ENCODE measurements at regions not wholly inside any gene's neighbourhood (a gene's known extent, or its start where the extent isn't known, plus 50 kb on each side); places are given as distances from the start of the nearest gene placed in this dataset.

DNA sequence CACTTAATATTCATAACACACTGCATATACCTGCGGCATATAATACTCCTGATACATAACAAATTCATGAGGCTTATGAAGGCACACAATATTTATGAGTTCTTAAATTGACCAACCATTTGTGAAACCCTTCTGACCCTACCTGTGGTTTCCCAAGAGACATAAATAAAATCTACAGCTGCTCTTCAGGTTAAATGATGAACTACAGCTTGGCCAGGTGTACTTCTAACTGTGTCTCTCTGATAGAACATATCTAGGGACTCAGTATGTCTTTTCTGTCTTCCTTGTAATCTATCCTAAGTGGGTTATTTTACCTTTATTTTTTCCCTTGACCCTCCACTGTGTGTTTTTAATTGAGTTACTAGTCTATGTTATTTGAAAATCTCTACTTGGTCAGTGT, 189.9 kb upstream of the UFM1 start:
- WGBS, 2 experiments (ENCODE audit: low coverage in 1 of 2, low lambda C conversion rate in 2 of 2, missing lambda C conversion rate in 2 of 2): 94 to 96% methylated on average over 1 of the region's 1 CpG
- H3K27me3 ChIP-seq (replicated peaks; ENCODE audit: insufficient read depth): no peaks in the 10 kb centered on the region

DNA sequence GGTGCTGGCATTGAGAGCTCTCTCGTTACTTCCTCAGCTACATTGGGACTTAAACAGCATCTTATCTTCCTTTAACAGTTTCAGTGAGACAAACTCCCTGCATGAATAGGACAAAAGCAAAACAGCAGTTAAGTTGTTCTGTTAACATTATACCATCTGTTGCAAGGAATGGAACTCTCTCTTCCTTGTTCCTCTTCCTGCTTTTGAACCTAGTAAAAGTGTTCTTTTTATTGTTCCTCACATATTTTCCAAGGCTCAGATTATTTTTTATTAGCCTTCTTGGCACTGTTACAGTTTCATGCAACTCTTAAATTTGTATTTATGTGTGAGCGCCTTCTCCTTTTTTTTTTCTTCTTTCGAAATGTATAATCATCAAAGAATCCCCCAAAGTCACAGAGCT, 202.6 kb upstream of the UFM1 start:
- TF ChIP-seq EZH2phosphoT487 (IDR thresholded peaks at IDR 0.05; ENCODE audit: insufficient read depth, low read depth): no peak
- no peak for TF ChIP-seq EZH2 (IDR thresholded peaks at IDR 0.05; ENCODE audit: insufficient read depth, poor library complexity, severe bottlenecking)
- in situ Hi-C loops (cut with MboI): no loop called here

More for the DNA sequence above, 189.9 kb upstream of the UFM1 start:
- Histone ChIP-seq H3K4me3 (no peak overlapping the region), H2AFZ (no peak overlapping the region), H4K20me1 (ENCODE audit: insufficient read depth) (no peaks in the 10 kb centered on the region), H3K36me3 (ENCODE audit: low read depth) (no peaks in the 10 kb centered on the region), H3K9me2 (ENCODE audit: insufficient read depth) (no peaks in the 10 kb centered on the region), H3K9me3 (ENCODE audit: low read depth) (no peaks in the 10 kb centered on the region), H3K4me2 (ENCODE audit: unreplicated experiment) (no peak overlapping the region), H3F3A (ENCODE audit: insufficient read depth) (no peaks in the 10 kb centered on the region), H3K4me1 (ENCODE audit: insufficient read depth) (no peaks in the 10 kb centered on the region), H3K9ac (no peak overlapping the region), H3K79me2 (ENCODE audit: insufficient read depth) (no peaks in the 10 kb centered on the region), H3K27ac (no peak overlapping the region)
- DNase-seq: no peak
- TF ChIP-seq EZH2phosphoT487 (IDR thresholded peaks at IDR 0.05; ENCODE audit: insufficient read depth, low read depth) (no peak), EZH2 (IDR thresholded peaks at IDR 0.05; ENCODE audit: insufficient read depth, poor library complexity, severe bottlenecking) (no peak)
- in situ Hi-C loops (cut with MboI): no loop called here

DNA sequence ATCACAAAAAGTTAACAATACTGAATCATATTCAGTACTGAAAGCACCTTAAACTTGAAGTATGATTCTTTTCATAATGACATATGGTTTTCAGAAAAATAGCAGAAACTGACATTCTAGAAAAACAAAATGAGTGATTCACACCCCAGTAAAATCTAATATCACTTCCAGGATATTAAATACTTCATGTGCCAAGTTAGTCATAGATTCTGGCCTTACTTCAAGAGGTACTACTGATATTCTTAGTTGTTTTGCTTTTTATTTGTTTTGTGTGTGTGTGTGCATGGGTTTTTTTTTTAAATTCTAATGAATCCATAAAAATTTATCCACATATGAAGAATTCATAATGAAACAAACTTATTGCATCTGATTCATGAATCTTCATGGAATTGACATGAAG, 207.9 kb upstream of the UFM1 start:
- in situ Hi-C loops (cut with MboI): no loop called here

More for the DNA sequence above, 202.6 kb upstream of the UFM1 start:
- H3K9me3 ChIP-seq (ENCODE audit: low read depth): no peaks in the 10 kb centered on the region
- no peaks in the 10 kb centered on the region for H3K9me2 ChIP-seq (ENCODE audit: insufficient read depth)
- H3F3A ChIP-seq (ENCODE audit: insufficient read depth): no peaks in the 10 kb centered on the region
- no peak overlapping the region for H3K4me3 ChIP-seq
- H3K4me1 ChIP-seq (ENCODE audit: insufficient read depth): peaks cover under 1% of the 10 kb centered on the region; the same call in 1 of the 2 replicates
- H3K4me2 ChIP-seq (ENCODE audit: unreplicated experiment): no peak overlapping the region
- H2AFZ ChIP-seq: no peak overlapping the region
- no peak overlapping the region for H3K27ac ChIP-seq
- 75 to 86% methylated on average over 3 of the region's 3 CpGs for WGBS, 2 experiments (ENCODE audit: low coverage in 1 of 2, low lambda C conversion rate in 2 of 2, missing lambda C conversion rate in 2 of 2)
- H4K20me1 ChIP-seq (ENCODE audit: insufficient read depth): no peaks in the 10 kb centered on the region
- H3K27me3 ChIP-seq (replicated peaks; ENCODE audit: insufficient read depth): no peaks in the 10 kb centered on the region
- H3K36me3 ChIP-seq (ENCODE audit: low read depth): no peaks in the 10 kb centered on the region
- DNase-seq: no peak
- no peaks in the 10 kb centered on the region for H3K79me2 ChIP-seq (ENCODE audit: insufficient read depth)
- no peak overlapping the region for H3K9ac ChIP-seq

DNA sequence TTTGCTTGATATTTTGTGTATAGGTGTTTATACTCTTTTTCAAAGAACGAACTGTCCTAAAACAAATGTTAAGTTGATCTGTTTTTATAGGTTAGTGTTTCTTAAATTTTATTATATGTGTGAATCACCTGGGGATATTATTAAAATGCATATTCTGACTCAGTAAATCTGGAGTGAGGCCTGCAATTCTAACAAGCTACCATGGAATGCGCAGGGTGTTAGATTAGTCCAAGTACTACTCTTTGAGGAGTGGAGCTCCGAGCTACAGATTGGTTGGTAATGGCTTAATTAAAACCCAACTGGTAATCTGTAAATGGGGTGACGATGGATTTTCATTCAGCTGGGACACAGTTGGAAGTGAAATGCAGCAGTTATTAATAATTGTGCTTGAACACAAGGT, 214.1 kb upstream of the UFM1 start:
- Histone ChIP-seq H3K4me1 (ENCODE audit: insufficient read depth) (no peaks in the 10 kb centered on the region), H3K27ac (no peak overlapping the region), H3K4me3 (no peak overlapping the region), H3K79me2 (ENCODE audit: insufficient read depth) (no peaks in the 10 kb centered on the region), H3K9me3 (ENCODE audit: low read depth) (no peaks in the 10 kb centered on the region), H3K9ac (no peak overlapping the region), H3F3A (ENCODE audit: insufficient read depth) (no peaks in the 10 kb centered on the region), H4K20me1 (ENCODE audit: insufficient read depth) (no peaks in the 10 kb centered on the region), H3K27me3 (replicated peaks; ENCODE audit: insufficient read depth) (no peaks in the 10 kb centered on the region), H3K36me3 (ENCODE audit: low read depth) (no peaks in the 10 kb centered on the region), H3K4me2 (ENCODE audit: unreplicated experiment) (no peak overlapping the region), H3K9me2 (ENCODE audit: insufficient read depth) (no peaks in the 10 kb centered on the region), H2AFZ (no peak overlapping the region)
- 81 to 84% methylated on average over 4 of the region's 4 CpGs for WGBS, 2 experiments (ENCODE audit: low coverage in 1 of 2, low lambda C conversion rate in 2 of 2, missing lambda C conversion rate in 2 of 2)
- DNase-seq: no peak
- TF ChIP-seq EZH2phosphoT487 (IDR thresholded peaks at IDR 0.05; ENCODE audit: insufficient read depth, low read depth): no peak
- TF ChIP-seq EZH2 (IDR thresholded peaks at IDR 0.05; ENCODE audit: insufficient read depth, poor library complexity, severe bottlenecking): no peak
- in situ Hi-C loops (cut with MboI): no loop called here

More for the DNA sequence above, 207.9 kb upstream of the UFM1 start:
- TF ChIP-seq EZH2 (IDR thresholded peaks at IDR 0.05; ENCODE audit: insufficient read depth, poor library complexity, severe bottlenecking): no peak
- no peak for TF ChIP-seq EZH2phosphoT487 (IDR thresholded peaks at IDR 0.05; ENCODE audit: insufficient read depth, low read depth)
- H3K4me1 ChIP-seq (ENCODE audit: insufficient read depth): peaks cover 7% of the 10 kb centered on the region; the same call in 1 of the 2 replicates
- no peak overlapping the region for H3K4me2 ChIP-seq (ENCODE audit: unreplicated experiment)
- no peaks in the 10 kb centered on the region for H3K79me2 ChIP-seq (ENCODE audit: insufficient read depth)
- no peaks in the 10 kb centered on the region for H3K27me3 ChIP-seq (replicated peaks; ENCODE audit: insufficient read depth)
- H2AFZ ChIP-seq: no peak overlapping the region
- no peaks in the 10 kb centered on the region for H4K20me1 ChIP-seq (ENCODE audit: insufficient read depth)
- H3K27ac ChIP-seq: no peak overlapping the region
- no peak overlapping the region for H3K4me3 ChIP-seq
- no peaks in the 10 kb centered on the region for H3K9me3 ChIP-seq (ENCODE audit: low read depth)
- no peaks in the 10 kb centered on the region for H3F3A ChIP-seq (ENCODE audit: insufficient read depth)
- no peak overlapping the region for H3K9ac ChIP-seq
- peak; percentile 46 for DNase-seq
- H3K36me3 ChIP-seq (ENCODE audit: low read depth): no peaks in the 10 kb centered on the region
- H3K9me2 ChIP-seq (ENCODE audit: insufficient read depth): no peaks in the 10 kb centered on the region

DNA sequence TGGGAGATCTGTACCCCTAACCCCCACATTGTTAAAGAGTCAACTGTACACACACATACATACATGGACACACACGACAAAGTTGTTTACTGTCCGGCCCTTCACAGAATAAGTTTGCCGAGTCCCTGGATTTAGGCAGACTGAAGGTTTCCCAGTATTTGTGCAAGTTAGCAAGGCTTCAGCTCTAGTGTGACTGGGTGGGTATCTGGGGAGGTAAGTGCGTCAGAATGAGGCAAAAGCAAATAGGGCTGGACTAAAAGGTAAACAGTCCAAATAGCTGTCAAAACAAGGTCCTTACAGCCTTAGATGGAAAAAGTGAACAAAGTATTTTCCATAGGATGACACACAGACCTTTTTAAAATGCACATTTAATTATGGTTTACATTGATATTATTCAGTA, 228.4 kb upstream of the UFM1 start:
- DNase-seq: no peak
- H3K27me3 ChIP-seq (replicated peaks; ENCODE audit: insufficient read depth): no peaks in the 10 kb centered on the region
- no peak overlapping the region for H2AFZ ChIP-seq
- WGBS, 2 experiments (ENCODE audit: low coverage in 1 of 2, low lambda C conversion rate in 2 of 2, missing lambda C conversion rate in 2 of 2): 93% methylated on average over 4 of the region's 4 CpGs
- H3K9ac ChIP-seq: no peak overlapping the region
- H3K9me2 ChIP-seq (ENCODE audit: insufficient read depth): no peaks in the 10 kb centered on the region
- no peaks in the 10 kb centered on the region for H3K36me3 ChIP-seq (ENCODE audit: low read depth)
- TF ChIP-seq EZH2phosphoT487 (IDR thresholded peaks at IDR 0.05; ENCODE audit: insufficient read depth, low read depth): no peak
- no peak for TF ChIP-seq EZH2 (IDR thresholded peaks at IDR 0.05; ENCODE audit: insufficient read depth, poor library complexity, severe bottlenecking)
- H4K20me1 ChIP-seq (ENCODE audit: insufficient read depth): no peaks in the 10 kb centered on the region
- no peaks in the 10 kb centered on the region for H3F3A ChIP-seq (ENCODE audit: insufficient read depth)
- H3K9me3 ChIP-seq (ENCODE audit: low read depth): no peaks in the 10 kb centered on the region
- no peaks in the 10 kb centered on the region for H3K79me2 ChIP-seq (ENCODE audit: insufficient read depth)
- H3K27ac ChIP-seq: no peak overlapping the region
- H3K4me2 ChIP-seq (ENCODE audit: unreplicated experiment): no peak overlapping the region
- no peak overlapping the region for H3K4me3 ChIP-seq
- no peaks in the 10 kb centered on the region for H3K4me1 ChIP-seq (ENCODE audit: insufficient read depth)
- in situ Hi-C loops (cut with MboI): no loop called here

Measured in GM23248 (cell line).